ENCODE measurements at regions not wholly inside any gene's neighbourhood (a gene's known extent, or its start where the extent isn't known, plus 50 kb on each side); places are given as distances from the start of the nearest gene placed in this dataset.
"Not testable (repeated sequence)": the region's sequence is repeated elsewhere in the genome, so short reads cannot be mapped to it uniquely, and the experiment has no call there.

DNA sequence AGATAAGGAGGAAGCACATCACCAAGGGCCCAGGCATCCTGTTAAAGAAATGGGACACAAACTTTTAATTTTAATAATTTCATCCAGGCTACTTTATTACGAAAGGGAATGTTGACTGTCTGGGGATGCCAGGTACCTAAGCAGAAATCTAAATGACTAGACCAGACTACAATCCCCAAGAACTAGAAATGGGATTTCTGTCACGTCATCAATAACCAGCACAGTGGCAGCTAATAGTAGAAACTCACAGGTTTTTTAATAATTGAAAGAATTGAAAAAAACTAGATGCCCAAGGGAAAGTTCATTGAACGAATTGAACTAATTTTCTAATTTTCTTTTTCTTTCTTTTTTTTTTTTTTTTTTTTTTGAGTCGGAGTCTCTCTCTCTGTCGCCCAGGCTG is 789.3 kb downstream of the IGSF11 start:
- TF ChIP-seq, protein P1, sequence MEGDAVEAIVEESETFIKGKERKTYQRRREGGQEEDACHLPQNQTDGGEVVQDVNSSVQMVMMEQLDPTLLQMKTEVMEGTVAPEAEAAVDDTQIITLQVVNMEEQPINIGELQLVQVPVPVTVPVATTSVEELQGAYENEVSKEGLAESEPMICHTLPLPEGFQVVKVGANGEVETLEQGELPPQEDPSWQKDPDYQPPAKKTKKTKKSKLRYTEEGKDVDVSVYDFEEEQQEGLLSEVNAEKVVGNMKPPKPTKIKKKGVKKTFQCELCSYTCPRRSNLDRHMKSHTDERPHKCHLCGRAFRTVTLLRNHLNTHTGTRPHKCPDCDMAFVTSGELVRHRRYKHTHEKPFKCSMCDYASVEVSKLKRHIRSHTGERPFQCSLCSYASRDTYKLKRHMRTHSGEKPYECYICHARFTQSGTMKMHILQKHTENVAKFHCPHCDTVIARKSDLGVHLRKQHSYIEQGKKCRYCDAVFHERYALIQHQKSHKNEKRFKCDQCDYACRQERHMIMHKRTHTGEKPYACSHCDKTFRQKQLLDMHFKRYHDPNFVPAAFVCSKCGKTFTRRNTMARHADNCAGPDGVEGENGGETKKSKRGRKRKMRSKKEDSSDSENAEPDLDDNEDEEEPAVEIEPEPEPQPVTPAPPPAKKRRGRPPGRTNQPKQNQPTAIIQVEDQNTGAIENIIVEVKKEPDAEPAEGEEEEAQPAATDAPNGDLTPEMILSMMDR (IDR thresholded peaks at IDR 0.05) = no peak
- Mint-ChIP-seq H3K27me3 (ENCODE audit: insufficient read depth) (no peaks in the 10 kb centered on the region; the same call in 1 of the 2 replicates), H3K36me3 (ENCODE audit: low read depth) (no peaks in the 10 kb centered on the region), H3K4me3 (no peak overlapping the region), H3K27ac (no peak overlapping the region), H3K4me1 (ENCODE audit: low read depth) (no peaks in the 10 kb centered on the region), H3K9me3 (peaks cover 11% of the 10 kb centered on the region)
- no peak for DNase-seq

- H3K4me1 Mint-ChIP-seq (ENCODE audit: low read depth); H3K27me3 Mint-ChIP-seq (ENCODE audit: insufficient read depth); H3K27ac Mint-ChIP-seq; DNase-seq; H3K4me3 Mint-ChIP-seq; H3K36me3 Mint-ChIP-seq (ENCODE audit: low read depth): not testable (repeated sequence)
- peaks cover 35% of the 10 kb centered on the region for H3K9me3 Mint-ChIP-seq
Observed at GRCh38 chr3:118258850-118259249, 775.8 kb downstream of the IGSF11 start.

GRCh38 chr3:118262800-118263402 is 771.7 kb downstream of the IGSF11 start:
- Mint-ChIP-seq H3K4me1 (ENCODE audit: low read depth) (no peaks in the 10 kb centered on the region), H3K36me3 (ENCODE audit: low read depth) (no peaks in the 10 kb centered on the region), H3K9me3 (peaks cover 40% of the 10 kb centered on the region), H3K27me3 (ENCODE audit: insufficient read depth) (no peaks in the 10 kb centered on the region; the same call in 1 of the 2 replicates), H3K4me3 (no peak overlapping the region), H3K27ac (no peak overlapping the region)
- TF ChIP-seq, protein P1 (IDR thresholded peaks at IDR 0.05) = no peak
- no peak for DNase-seq

DNA sequence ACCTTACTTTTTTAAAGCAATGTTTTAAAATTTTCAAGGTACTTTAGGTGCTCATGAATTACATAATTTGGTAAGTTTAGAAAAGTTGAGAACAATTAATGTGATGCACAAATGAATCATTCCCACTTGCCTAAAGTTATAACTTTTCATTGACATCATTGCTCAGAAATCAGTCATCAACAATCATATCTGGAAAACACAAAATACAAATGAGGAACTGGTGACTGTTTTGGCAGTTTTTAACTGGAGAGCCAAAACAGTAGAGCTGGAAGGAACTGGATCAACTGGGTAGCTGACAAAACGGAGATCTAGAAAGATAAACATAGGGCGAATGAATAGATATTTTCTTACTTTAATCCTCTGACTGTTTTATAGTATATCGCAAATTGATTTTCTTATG is 767.1 kb downstream of the IGSF11 start:
- Mint-ChIP-seq H3K36me3 (ENCODE audit: low read depth) (peaks cover 7% of the 10 kb centered on the region), H3K4me1 (ENCODE audit: low read depth) (no peaks in the 10 kb centered on the region), H3K27ac (no peak overlapping the region), H3K9me3 (peaks cover 46% of the 10 kb centered on the region), H3K27me3 (ENCODE audit: insufficient read depth) (no peaks in the 10 kb centered on the region; the same call in 1 of the 2 replicates), H3K4me3 (no peak overlapping the region)
- DNase-seq = no peak
- TF ChIP-seq, protein P1 (IDR thresholded peaks at IDR 0.05) = no peak

DNA sequence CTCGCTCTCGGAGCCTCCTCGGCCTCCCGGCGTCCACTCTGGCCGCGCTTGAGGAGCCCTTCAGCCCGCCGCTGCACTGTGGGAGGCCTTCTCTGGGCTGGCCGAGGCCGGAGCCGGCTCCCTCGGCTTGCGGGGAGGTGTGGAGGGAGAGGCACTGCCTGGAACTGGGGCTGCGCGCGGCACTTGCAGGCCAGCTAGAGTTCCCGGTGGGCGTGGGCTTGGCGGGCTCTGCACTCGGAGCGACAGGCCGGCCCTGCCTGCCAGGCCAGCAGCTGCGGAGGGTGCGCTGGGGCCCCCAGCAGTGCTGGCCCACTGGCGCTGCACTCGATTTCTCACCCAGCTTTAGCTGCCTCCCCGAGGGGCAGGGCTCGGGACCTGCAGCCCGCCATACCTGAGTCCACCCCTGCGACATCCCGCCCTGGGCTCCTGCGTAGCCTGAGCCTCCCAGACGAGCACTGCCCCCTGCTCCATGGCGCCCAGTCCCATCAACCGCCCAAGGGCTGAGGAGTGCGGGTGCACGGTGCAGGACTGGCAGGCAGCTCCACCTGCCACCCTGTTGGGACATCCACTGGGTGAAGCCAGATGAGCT is 765.0 kb downstream of the IGSF11 start:
- Mint-ChIP-seq H3K4me3 (no peak overlapping the region), H3K27ac (no peak overlapping the region), H3K27me3 (ENCODE audit: insufficient read depth) (no peaks in the 10 kb centered on the region; the same call in 1 of the 2 replicates), H3K9me3 (peaks cover 54% of the 10 kb centered on the region), H3K4me1 (ENCODE audit: low read depth) (no peaks in the 10 kb centered on the region), H3K36me3 (ENCODE audit: low read depth) (peaks cover 7% of the 10 kb centered on the region)
- no peak for DNase-seq
- TF ChIP-seq, protein P1 (IDR thresholded peaks at IDR 0.05) = no peak

- peaks cover 7% of the 10 kb centered on the region for H3K36me3 Mint-ChIP-seq (ENCODE audit: low read depth)
Observed at GRCh38 chr3:118272991-118273390, 761.7 kb downstream of the IGSF11 start.

More at GRCh38 chr3:118272991-118273390, 761.7 kb downstream of the IGSF11 start:
- Mint-ChIP-seq H3K27ac (no peak overlapping the region), H3K4me1 (ENCODE audit: low read depth) (no peaks in the 10 kb centered on the region), H3K9me3 (peaks cover 61% of the 10 kb centered on the region), H3K27me3 (ENCODE audit: insufficient read depth) (peaks cover 1% of the 10 kb centered on the region; the same call in 1 of the 2 replicates), H3K4me3 (no peak overlapping the region)
- no peak for DNase-seq
- TF ChIP-seq, protein P1 (IDR thresholded peaks at IDR 0.05) = no peak
